ENCODE measurements at regions not wholly inside any gene's neighbourhood (a gene's known extent, or its start where the extent isn't known, plus 50 kb on each side); places are given as distances from the start of the nearest gene placed in this dataset.

- BruUV-seq (replicated peaks): no TSS peak
- intact Hi-C loops (cut with micrococcal nuclease; ENCODE audit: unreplicated experiment) (no loop called here), in situ Hi-C loops (cut with HindIII; ENCODE audit: low pct_unique_long_range_greater_than_20kb, low sequenced_read_pairs) (no loop called here)
- no peak overlapping the region for H3K27ac ChIP-seq (ENCODE audit: low read length)
- no peaks in the 10 kb centered on the region for H3K9me3 ChIP-seq (ENCODE audit: control insufficient read depth, insufficient read depth, low read depth, low read length)
- CTCF ChIA-PET: no interaction called here
- POLR2A ChIA-PET: interaction anchor here (0.6 kb wide), 1 partner anchor 616 kb away, joined by 3 read pairs; no protein-coding TSS in a partner anchor
- H3K4me1 ChIP-seq (ENCODE audit: control insufficient read depth, insufficient read depth, low read length): no peaks in the 10 kb centered on the region
- no peak overlapping the region for H3K4me3 ChIP-seq (ENCODE audit: low read depth in 2 of 2, low read length in 2 of 2)
- no peak for ATAC-seq
- no peaks in the 10 kb centered on the region for H3K27me3 ChIP-seq (ENCODE audit: control insufficient read depth, insufficient read depth, low read length)
- TF ChIP-seq POLR2AphosphoS5 (IDR thresholded peaks at IDR 0.05; ENCODE audit: low read depth, low read length) (no peak), TCF7L2 (IDR thresholded peaks at IDR 0.05; ENCODE audit: low read depth, low read length) (no peak), REST (IDR thresholded peaks at IDR 0.05; ENCODE audit: insufficient read depth in 1 of 2, low read depth in 2 of 2, low read length in 1 of 2) (no peak), SIN3A (IDR thresholded peaks at IDR 0.05; ENCODE audit: borderline replicate concordance, insufficient read depth, low read depth, low read length) (no peak), CTCF (IDR thresholded peaks at IDR 0.05) (no peak)
- H3K36me3 ChIP-seq (ENCODE audit: control insufficient read depth, insufficient read depth, low read length): no peaks in the 10 kb centered on the region
- no peak for DNase-seq (ENCODE audit: low read depth, low spot score)
These were observed 231.1 kb downstream of the SIPA1L2 start for GRCh38 chr1:232398823-232399222.

GRCh38 chr1:232393444-232394146, 236.3 kb downstream of the SIPA1L2 start:
- ATAC-seq (no peak), DNase-seq (ENCODE audit: low read depth, low spot score) (no peak)
- POLR2A ChIA-PET: no interaction called here
- Histone ChIP-seq H3K27ac (ENCODE audit: low read length) (no peak overlapping the region), H3K9me3 (ENCODE audit: control insufficient read depth, insufficient read depth, low read depth, low read length) (no peaks in the 10 kb centered on the region), H3K27me3 (ENCODE audit: control insufficient read depth, insufficient read depth, low read length) (no peaks in the 10 kb centered on the region), H3K4me3 (ENCODE audit: low read depth in 2 of 2, low read length in 2 of 2) (no peak overlapping the region), H3K4me1 (ENCODE audit: control insufficient read depth, insufficient read depth, low read length) (no peaks in the 10 kb centered on the region), H3K36me3 (ENCODE audit: control insufficient read depth, insufficient read depth, low read length) (no peaks in the 10 kb centered on the region)
- no TSS peak for BruUV-seq (replicated peaks)
- intact Hi-C loops (cut with micrococcal nuclease; ENCODE audit: unreplicated experiment) (no loop called here), in situ Hi-C loops (cut with HindIII; ENCODE audit: low pct_unique_long_range_greater_than_20kb, low sequenced_read_pairs) (no loop called here)
- TF ChIP-seq POLR2AphosphoS5 (IDR thresholded peaks at IDR 0.05; ENCODE audit: low read depth, low read length): no peak
- TF ChIP-seq REST (IDR thresholded peaks at IDR 0.05; ENCODE audit: insufficient read depth in 1 of 2, low read depth in 2 of 2, low read length in 1 of 2): no peak
- TF ChIP-seq CTCF (IDR thresholded peaks at IDR 0.05): no peak
- TF ChIP-seq TCF7L2 (IDR thresholded peaks at IDR 0.05; ENCODE audit: low read depth, low read length): no peak
- no peak for TF ChIP-seq SIN3A (IDR thresholded peaks at IDR 0.05; ENCODE audit: borderline replicate concordance, insufficient read depth, low read depth, low read length)
- CTCF ChIA-PET: no interaction called here
